ENCODE measurements at regions not wholly inside any gene's neighbourhood (a gene's known extent, or its start where the extent isn't known, plus 50 kb on each side); places are given as distances from the start of the nearest gene placed in this dataset.

DNA sequence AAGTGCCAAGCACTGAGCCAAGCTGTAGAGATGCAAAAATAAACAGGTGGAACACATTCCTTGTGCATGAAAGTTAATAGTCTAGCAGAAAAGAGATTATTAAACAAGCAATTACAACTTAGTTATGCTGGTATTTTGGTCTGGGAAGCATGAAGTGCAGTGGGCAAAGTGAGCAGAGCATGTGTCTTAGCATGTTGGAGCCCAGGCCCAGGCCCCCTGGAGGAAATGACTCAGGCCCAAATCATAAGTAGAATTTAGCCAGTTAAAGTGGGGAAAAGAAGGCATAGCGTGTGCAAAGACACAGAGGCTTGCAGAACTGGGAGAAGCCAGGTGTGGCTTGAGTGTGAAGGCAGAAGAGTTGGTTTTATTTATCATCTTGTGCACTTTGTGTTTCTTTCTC lies 163.8 kb upstream of the ATP11B start:
- POLR2A ChIA-PET: no interaction called here
- WGBS (ENCODE audit: low lambda C conversion rate): 73% methylated on average over 1 of the region's 1 CpG
- no peak for DNase-seq

DNA sequence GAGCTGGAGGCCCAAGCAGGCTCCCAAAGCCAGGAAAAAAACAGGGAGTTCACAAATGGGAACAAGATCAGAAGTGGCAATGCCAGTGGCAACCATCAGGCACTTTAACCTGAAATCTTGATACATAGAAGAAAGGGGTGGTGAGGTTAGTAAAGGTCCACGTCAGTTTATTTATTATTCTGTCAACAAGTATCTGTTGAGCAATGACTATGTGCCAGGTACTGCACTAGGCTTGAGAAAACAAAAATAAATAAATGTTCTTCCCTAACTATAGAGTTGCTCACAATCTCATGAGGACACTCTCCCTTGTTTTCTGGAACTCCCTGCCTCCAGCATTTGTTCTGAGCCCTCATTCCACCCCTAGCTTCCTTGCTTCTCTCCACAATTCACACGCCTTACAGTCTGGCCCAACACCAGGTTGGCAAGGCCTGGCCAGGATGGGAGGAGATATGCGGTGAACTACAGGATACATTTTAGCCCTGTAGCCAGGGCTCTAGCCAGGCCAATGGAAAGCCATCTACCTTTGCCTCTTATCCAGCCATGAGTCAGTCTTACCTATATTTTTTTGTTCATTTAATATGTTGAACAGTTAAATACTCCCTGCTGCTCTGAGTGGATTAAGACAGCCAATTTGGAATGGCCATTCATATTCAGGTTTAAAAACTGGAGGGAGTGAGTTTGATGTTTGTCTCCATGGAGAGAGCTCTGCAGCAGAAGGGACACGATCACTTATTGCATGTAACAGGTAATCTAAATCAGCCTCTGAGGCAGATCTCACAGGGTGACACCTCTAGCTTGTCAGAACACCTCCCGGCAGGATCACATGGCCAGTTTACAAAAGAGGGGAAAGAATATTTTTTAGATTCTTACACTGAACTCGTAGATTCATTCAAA lies 161.9 kb upstream of the ATP11B start:
- Histone ChIP-seq H3K27ac (ENCODE audit: low read depth in 2 of 2, low read length in 1 of 2) (no peak overlapping the region), H3K9me2 (no peaks in the 10 kb centered on the region), H3K27me3 (ENCODE audit: insufficient read depth) (no peaks in the 10 kb centered on the region), H4K20me1 (ENCODE audit: insufficient read depth) (no peaks in the 10 kb centered on the region), H3K79me2 (ENCODE audit: insufficient read depth) (no peaks in the 10 kb centered on the region), H3F3A (replicated peaks; ENCODE audit: insufficient read depth) (no peaks in the 10 kb centered on the region), H3K4me1 (ENCODE audit: control insufficient read depth in 1 of 2, insufficient read depth in 2 of 2, low read depth in 1 of 2, low read length in 1 of 2) (no peaks in the 10 kb centered on the region), H3K36me3 (replicated peaks in 1 of 2; ENCODE audit: control insufficient read depth in 1 of 2, insufficient read depth in 2 of 2, low read length in 1 of 2) (no peaks in the 10 kb centered on the region), H3K4me2 (no peak overlapping the region), H2AFZ (ENCODE audit: low read depth) (no peak overlapping the region), H3K4me3 (ENCODE audit: low read depth in 2 of 2, low read length in 1 of 2) (no peak overlapping the region), H3K9me3 (no peaks in the 10 kb centered on the region), H3K9ac (no peak overlapping the region)
- 53% methylated on average over 6 of the region's 6 CpGs for WGBS (ENCODE audit: low lambda C conversion rate)
- POLR2A ChIA-PET: no interaction called here
- DNase-seq: no peak
- CTCF ChIA-PET: interaction anchor here (0.9 kb wide), 1 partner anchor 10 kb away, joined by 3 read pairs; no protein-coding TSS in a partner anchor
- TF ChIP-seq, protein P1, sequence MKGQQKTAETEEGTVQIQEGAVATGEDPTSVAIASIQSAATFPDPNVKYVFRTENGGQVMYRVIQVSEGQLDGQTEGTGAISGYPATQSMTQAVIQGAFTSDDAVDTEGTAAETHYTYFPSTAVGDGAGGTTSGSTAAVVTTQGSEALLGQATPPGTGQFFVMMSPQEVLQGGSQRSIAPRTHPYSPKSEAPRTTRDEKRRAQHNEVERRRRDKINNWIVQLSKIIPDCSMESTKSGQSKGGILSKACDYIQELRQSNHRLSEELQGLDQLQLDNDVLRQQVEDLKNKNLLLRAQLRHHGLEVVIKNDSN (IDR thresholded peaks at IDR 0.05; ENCODE audit: borderline replicate concordance, low read depth): no peak
- TF ChIP-seq, protein P2, sequence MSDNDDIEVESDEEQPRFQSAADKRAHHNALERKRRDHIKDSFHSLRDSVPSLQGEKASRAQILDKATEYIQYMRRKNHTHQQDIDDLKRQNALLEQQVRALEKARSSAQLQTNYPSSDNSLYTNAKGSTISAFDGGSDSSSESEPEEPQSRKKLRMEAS (IDR thresholded peaks at IDR 0.05; ENCODE audit: low read depth): no peak
- TF ChIP-seq TEAD4 (IDR thresholded peaks at IDR 0.05; ENCODE audit: borderline replicate concordance, insufficient read depth) (no peak), YY1 (IDR thresholded peaks at IDR 0.05; ENCODE audit: low read depth) (no peak), CHD2 (IDR thresholded peaks at IDR 0.05; ENCODE audit: low read length, partially characterized antibody) (no peak), GABPA (IDR thresholded peaks at IDR 0.05; ENCODE audit: low read depth) (no peak)
- TF ChIP-seq, protein P3, sequence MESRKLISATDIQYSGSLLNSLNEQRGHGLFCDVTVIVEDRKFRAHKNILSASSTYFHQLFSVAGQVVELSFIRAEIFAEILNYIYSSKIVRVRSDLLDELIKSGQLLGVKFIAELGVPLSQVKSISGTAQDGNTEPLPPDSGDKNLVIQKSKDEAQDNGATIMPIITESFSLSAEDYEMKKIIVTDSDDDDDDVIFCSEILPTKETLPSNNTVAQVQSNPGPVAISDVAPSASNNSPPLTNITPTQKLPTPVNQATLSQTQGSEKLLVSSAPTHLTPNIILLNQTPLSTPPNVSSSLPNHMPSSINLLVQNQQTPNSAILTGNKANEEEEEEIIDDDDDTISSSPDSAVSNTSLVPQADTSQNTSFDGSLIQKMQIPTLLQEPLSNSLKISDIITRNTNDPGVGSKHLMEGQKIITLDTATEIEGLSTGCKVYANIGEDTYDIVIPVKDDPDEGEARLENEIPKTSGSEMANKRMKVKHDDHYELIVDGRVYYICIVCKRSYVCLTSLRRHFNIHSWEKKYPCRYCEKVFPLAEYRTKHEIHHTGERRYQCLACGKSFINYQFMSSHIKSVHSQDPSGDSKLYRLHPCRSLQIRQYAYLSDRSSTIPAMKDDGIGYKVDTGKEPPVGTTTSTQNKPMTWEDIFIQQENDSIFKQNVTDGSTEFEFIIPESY (IDR thresholded peaks at IDR 0.05; ENCODE audit: borderline replicate concordance, low read depth): no peak

More for the DNA sequence above, 163.8 kb upstream of the ATP11B start:
- Histone ChIP-seq H3K36me3 (replicated peaks in 1 of 2; ENCODE audit: control insufficient read depth in 1 of 2, insufficient read depth in 2 of 2, low read length in 1 of 2) (no peaks in the 10 kb centered on the region), H4K20me1 (ENCODE audit: insufficient read depth) (no peaks in the 10 kb centered on the region), H3K4me3 (ENCODE audit: low read depth in 2 of 2, low read length in 1 of 2) (no peak overlapping the region), H3K9me2 (no peaks in the 10 kb centered on the region), H3K27ac (ENCODE audit: low read depth in 2 of 2, low read length in 1 of 2) (no peak overlapping the region), H3K4me2 (no peak overlapping the region), H2AFZ (ENCODE audit: low read depth) (no peak overlapping the region), H3K9me3 (no peaks in the 10 kb centered on the region), H3F3A (replicated peaks; ENCODE audit: insufficient read depth) (no peaks in the 10 kb centered on the region), H3K9ac (no peak overlapping the region), H3K27me3 (ENCODE audit: insufficient read depth) (no peaks in the 10 kb centered on the region), H3K4me1 (ENCODE audit: control insufficient read depth in 1 of 2, insufficient read depth in 2 of 2, low read depth in 1 of 2, low read length in 1 of 2) (no peaks in the 10 kb centered on the region), H3K79me2 (ENCODE audit: insufficient read depth) (no peaks in the 10 kb centered on the region)
- CTCF ChIA-PET: no interaction called here
- TF ChIP-seq RFX5 (IDR thresholded peaks at IDR 0.05; ENCODE audit: low read length) (no peak), EP300 (IDR thresholded peaks at IDR 0.05; ENCODE audit: borderline replicate concordance in 1 of 2, low read depth in 1 of 2, low read length in 1 of 2) (no peak), TEAD4 (IDR thresholded peaks at IDR 0.05; ENCODE audit: borderline replicate concordance, insufficient read depth) (no peak), RXRA (IDR thresholded peaks at IDR 0.05; ENCODE audit: borderline replicate concordance, low read depth) (no peak), NFIC (IDR thresholded peaks at IDR 0.05; ENCODE audit: borderline replicate concordance) (no peak), MEF2A (IDR thresholded peaks at IDR 0.05; ENCODE audit: borderline replicate concordance, low read depth) (no peak), EZH2phosphoT487 (IDR thresholded peaks at IDR 0.05; ENCODE audit: borderline replicate concordance, low read depth) (no peak), POLR2AphosphoS5 (IDR thresholded peaks at IDR 0.05; ENCODE audit: low read depth, low read length) (no peak), GABPA (IDR thresholded peaks at IDR 0.05; ENCODE audit: low read depth) (no peak), JUND (IDR thresholded peaks at IDR 0.05) (no peak), RAD21 (IDR thresholded peaks at IDR 0.05; ENCODE audit: low read length) (no peak), NRF1 (IDR thresholded peaks at IDR 0.05; ENCODE audit: low read depth, low read length) (no peak)
- TF ChIP-seq, protein P2 (IDR thresholded peaks at IDR 0.05; ENCODE audit: low read depth): no peak
- TF ChIP-seq, protein P4, sequence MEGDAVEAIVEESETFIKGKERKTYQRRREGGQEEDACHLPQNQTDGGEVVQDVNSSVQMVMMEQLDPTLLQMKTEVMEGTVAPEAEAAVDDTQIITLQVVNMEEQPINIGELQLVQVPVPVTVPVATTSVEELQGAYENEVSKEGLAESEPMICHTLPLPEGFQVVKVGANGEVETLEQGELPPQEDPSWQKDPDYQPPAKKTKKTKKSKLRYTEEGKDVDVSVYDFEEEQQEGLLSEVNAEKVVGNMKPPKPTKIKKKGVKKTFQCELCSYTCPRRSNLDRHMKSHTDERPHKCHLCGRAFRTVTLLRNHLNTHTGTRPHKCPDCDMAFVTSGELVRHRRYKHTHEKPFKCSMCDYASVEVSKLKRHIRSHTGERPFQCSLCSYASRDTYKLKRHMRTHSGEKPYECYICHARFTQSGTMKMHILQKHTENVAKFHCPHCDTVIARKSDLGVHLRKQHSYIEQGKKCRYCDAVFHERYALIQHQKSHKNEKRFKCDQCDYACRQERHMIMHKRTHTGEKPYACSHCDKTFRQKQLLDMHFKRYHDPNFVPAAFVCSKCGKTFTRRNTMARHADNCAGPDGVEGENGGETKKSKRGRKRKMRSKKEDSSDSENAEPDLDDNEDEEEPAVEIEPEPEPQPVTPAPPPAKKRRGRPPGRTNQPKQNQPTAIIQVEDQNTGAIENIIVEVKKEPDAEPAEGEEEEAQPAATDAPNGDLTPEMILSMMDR (IDR thresholded peaks at IDR 0.05): no peak
- TF ChIP-seq, protein P3 (IDR thresholded peaks at IDR 0.05; ENCODE audit: borderline replicate concordance, low read depth): no peak

All from SK-N-SH (cell line).